Activated CD4-positive, alpha-beta memory T cell treated with anti-CD3 and anti-CD28 coated beads for 36 hours (primary cell): ENCODE measurements at regions not wholly inside any gene's neighbourhood (a gene's known extent, or its start where the extent isn't known, plus 50 kb on each side); places are given as distances from the start of the nearest gene placed in this dataset.

ENCODE experiments used
- CTCF ChIA-PET: fragments of 350-600 bp; sonication (Branson Sonifier 250); formaldehyde crosslinking; loops from one replicate; lab custom pipeline; 2021; ENCODE audit warnings: antibody characterized with exemption, inconsistent platforms; lab: Charles Lee
- POLR2A ChIA-PET: fragments of 350-600 bp; sonication (Branson Sonifier 250); formaldehyde crosslinking; loops from one replicate; lab custom pipeline; 2021; ENCODE audit warnings: antibody characterized with exemption; lab: Charles Lee
- DNase-seq: peaks from one replicate; pipeline ENCODE4 v3.0.0-alpha.2; 2020
- H3K27ac Mint-ChIP-seq: one replicate; pipeline ENCODE4 v1.8.0; 2021; ENCODE audit warnings: mixed read lengths
- H3K27me3 Mint-ChIP-seq: one replicate; pipeline ENCODE4 v1.8.0; 2021; ENCODE audit warnings: mixed read lengths
- H3K36me3 Mint-ChIP-seq: one replicate; pipeline ENCODE4 v1.8.0; 2021; ENCODE audit warnings: mixed read lengths
- H3K4me1 Mint-ChIP-seq: one replicate; pipeline ENCODE4 v1.8.0; 2021; ENCODE audit warnings: low read depth, mixed read lengths
- H3K4me3 Mint-ChIP-seq: one replicate; pipeline ENCODE4 v1.8.0; 2021; ENCODE audit warnings: mild to moderate bottlenecking, mixed read lengths
- H3K9me3 Mint-ChIP-seq: one replicate; pipeline ENCODE4 v1.8.0; 2021; ENCODE audit warnings: mixed read lengths
- intact Hi-C: fragments of 100-400 bp; cut with micrococcal nuclease; formaldehyde crosslinking; loops from one replicate; pipeline ENCODE4 v1.15.1; 2023

DNA sequence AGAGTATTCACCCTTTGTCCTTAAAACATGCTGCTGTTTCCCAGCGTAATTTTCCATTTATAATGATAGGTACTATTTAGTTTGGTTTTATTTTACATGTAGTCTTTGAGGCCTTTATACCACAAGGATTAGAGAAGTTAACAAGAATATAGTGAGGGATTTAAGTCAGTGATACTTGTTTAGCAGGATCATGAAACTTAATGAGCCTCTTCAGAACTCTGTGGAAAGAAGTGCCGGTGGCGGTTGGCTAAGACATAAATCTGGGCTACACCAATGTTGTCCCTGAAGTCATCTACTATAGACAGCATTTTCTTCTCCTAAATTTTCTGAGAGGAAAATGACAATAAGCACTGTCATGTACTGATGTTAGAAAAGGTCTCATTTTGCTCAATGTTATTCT, 1226.0 kb upstream of the SEL1L start:
- DNase-seq = no peak
- no peaks in the 10 kb centered on the region for H3K27me3 Mint-ChIP-seq
- H3K36me3 Mint-ChIP-seq = no peaks in the 10 kb centered on the region
- peaks cover 25% of the 10 kb centered on the region for H3K9me3 Mint-ChIP-seq
- H3K27ac Mint-ChIP-seq = no peak overlapping the region
- H3K4me3 Mint-ChIP-seq = no peak overlapping the region
- ChIA-PET CTCF (no interaction called here), POLR2A (no interaction called here)
- no peaks in the 10 kb centered on the region for H3K4me1 Mint-ChIP-seq
- intact Hi-C loops = no loop called here

DNA sequence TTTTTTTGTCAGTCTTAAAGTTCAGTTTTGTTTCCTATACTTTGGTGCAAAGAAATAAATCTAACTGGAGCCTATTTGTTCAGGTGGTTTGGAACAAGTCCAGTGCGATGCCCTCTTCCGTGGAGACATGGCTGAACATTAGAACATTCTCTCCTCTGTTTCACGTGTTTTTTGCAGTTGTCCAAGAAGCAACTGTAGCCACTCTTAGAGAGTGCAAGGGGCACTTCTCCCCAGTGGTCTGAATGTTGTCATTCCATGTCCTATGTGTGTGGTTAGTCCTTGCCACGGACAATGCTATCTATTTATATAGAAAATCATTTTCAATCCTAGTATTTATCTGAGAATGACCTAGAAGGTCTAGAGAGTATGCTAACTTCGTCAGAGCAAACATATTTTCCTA, 1232.5 kb upstream of the SEL1L start:
- Mint-ChIP-seq H3K9me3 (peaks cover 13% of the 10 kb centered on the region), H3K27me3 (no peaks in the 10 kb centered on the region), H3K36me3 (no peaks in the 10 kb centered on the region), H3K4me1 (no peaks in the 10 kb centered on the region), H3K4me3 (no peak overlapping the region), H3K27ac (no peak overlapping the region)
- intact Hi-C loops = no loop called here
- ChIA-PET CTCF (no interaction called here), POLR2A (no interaction called here)
- no peak for DNase-seq

GRCh38 chr14:82766996-82767395, 1233.3 kb upstream of the SEL1L start:
- H3K4me3 Mint-ChIP-seq = no peak overlapping the region
- H3K4me1 Mint-ChIP-seq = no peaks in the 10 kb centered on the region
- H3K27me3 Mint-ChIP-seq = no peaks in the 10 kb centered on the region
- no peak for DNase-seq
- no peaks in the 10 kb centered on the region for H3K36me3 Mint-ChIP-seq
- H3K9me3 Mint-ChIP-seq = peaks cover 13% of the 10 kb centered on the region
- H3K27ac Mint-ChIP-seq = no peak overlapping the region
- CTCF ChIA-PET = no interaction called here
- intact Hi-C loops = no loop called here
- POLR2A ChIA-PET = no interaction called here

- no peaks in the 10 kb centered on the region for H3K36me3 Mint-ChIP-seq
- no peaks in the 10 kb centered on the region for H3K27me3 Mint-ChIP-seq
- ChIA-PET CTCF (no interaction called here), POLR2A (no interaction called here)
- H3K9me3 Mint-ChIP-seq = peaks cover 12% of the 10 kb centered on the region
- H3K27ac Mint-ChIP-seq = no peak overlapping the region
- DNase-seq = no peak
- H3K4me1 Mint-ChIP-seq = no peaks in the 10 kb centered on the region
- no peak overlapping the region for H3K4me3 Mint-ChIP-seq
- intact Hi-C loops = no loop called here
These were observed 1243.3 kb upstream of the SEL1L start for GRCh38 chr14:82776958-82777357.

DNA sequence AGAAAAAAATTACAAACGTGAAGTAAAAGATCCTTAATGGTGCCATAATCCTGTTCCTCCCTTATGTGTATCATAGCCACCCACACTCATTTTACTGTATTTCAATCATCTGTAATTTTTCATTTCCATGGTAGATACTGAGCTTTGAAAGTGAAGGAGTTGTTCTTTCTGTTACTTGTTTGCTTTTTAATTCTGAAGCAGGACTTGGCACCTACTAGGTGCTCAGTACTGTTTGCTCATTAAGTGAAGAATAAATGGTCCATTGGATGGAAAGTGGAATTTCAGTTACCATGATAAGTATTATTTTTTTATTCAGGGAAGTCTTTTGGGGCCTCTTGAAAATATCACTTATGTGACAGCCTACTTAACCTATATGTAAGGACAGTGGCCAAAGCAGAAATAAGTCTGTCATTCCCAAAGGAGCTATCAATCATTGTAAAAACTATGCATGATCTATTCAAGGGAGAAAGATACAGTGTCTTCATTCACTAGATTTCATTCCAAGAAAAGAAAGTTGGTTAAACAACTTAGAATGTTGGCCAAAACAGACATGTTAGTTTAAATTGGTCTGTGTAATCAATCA, 1244.4 kb upstream of the SEL1L start:
- Mint-ChIP-seq H3K27ac (no peak overlapping the region), H3K4me1 (no peaks in the 10 kb centered on the region), H3K9me3 (peaks cover 12% of the 10 kb centered on the region), H3K4me3 (no peak overlapping the region), H3K27me3 (no peaks in the 10 kb centered on the region), H3K36me3 (no peaks in the 10 kb centered on the region)
- intact Hi-C loops = no loop called here
- no peak for DNase-seq
- POLR2A ChIA-PET = no interaction called here
- CTCF ChIA-PET = no interaction called here

DNA sequence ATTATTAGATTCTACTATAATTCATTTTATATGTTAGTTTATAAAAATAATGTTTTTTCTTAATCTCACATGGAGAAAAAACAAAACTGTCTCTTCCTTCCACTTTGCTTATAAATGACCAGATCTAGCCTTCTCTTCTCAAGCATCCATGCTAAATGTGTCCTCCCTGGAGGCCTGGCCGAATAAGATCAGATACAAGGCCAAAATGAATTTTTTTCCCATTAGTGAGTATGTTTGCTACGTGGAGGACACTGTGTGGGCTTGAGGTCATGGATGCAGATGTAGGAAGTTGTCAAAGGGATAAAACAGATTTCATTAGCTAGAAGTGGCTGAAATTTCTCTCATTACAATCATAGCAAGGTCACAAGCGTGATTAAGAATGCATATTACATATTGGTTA, 1244.9 kb upstream of the SEL1L start:
- ChIA-PET POLR2A (no interaction called here), CTCF (no interaction called here)
- Mint-ChIP-seq H3K4me3 (no peak overlapping the region), H3K27ac (no peak overlapping the region), H3K27me3 (no peaks in the 10 kb centered on the region), H3K4me1 (no peaks in the 10 kb centered on the region), H3K36me3 (no peaks in the 10 kb centered on the region), H3K9me3 (peaks cover 10% of the 10 kb centered on the region)
- intact Hi-C loops = no loop called here
- no peak for DNase-seq

DNA sequence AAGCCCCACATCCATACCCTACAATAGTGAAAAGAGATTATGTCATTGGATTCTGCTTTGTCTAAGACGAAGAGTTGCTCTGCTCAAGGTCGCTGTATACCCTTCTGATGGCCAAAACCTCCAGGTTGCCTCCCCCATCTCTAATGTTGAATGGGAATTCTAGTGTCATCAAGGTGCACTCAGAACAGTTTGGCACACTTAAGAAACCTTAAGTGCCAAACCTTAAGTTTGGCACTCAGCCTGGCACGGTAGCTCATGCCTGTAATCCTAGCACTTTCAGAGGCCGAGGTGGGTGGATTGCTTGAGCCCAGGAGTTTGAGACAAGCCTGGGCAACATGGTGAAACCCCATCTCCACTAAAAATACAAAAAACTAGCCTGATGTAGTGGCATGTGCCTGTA, 1245.6 kb upstream of the SEL1L start:
- POLR2A ChIA-PET = no interaction called here
- Mint-ChIP-seq H3K4me3 (no peak overlapping the region), H3K27ac (no peak overlapping the region), H3K36me3 (no peaks in the 10 kb centered on the region), H3K27me3 (no peaks in the 10 kb centered on the region), H3K4me1 (no peaks in the 10 kb centered on the region), H3K9me3 (peaks cover 9% of the 10 kb centered on the region)
- DNase-seq = no peak
- CTCF ChIA-PET = no interaction called here
- intact Hi-C loops = no loop called here

GRCh38 chr14:82785756-82786482, 1252.3 kb upstream of the SEL1L start:
- ChIA-PET CTCF (no interaction called here), POLR2A (no interaction called here)
- Mint-ChIP-seq H3K4me1 (no peaks in the 10 kb centered on the region), H3K36me3 (no peaks in the 10 kb centered on the region), H3K27ac (no peak overlapping the region), H3K27me3 (no peaks in the 10 kb centered on the region), H3K9me3 (peaks cover 6% of the 10 kb centered on the region), H3K4me3 (no peak overlapping the region)
- DNase-seq = no peak
- intact Hi-C loops = no loop called here

- no peak for DNase-seq
- H3K27me3 Mint-ChIP-seq = no peaks in the 10 kb centered on the region
- ChIA-PET CTCF (no interaction called here), POLR2A (no interaction called here)
- no peak overlapping the region for H3K4me3 Mint-ChIP-seq
- no peaks in the 10 kb centered on the region for H3K4me1 Mint-ChIP-seq
- intact Hi-C loops = no loop called here
- no peaks in the 10 kb centered on the region for H3K36me3 Mint-ChIP-seq
- H3K27ac Mint-ChIP-seq = no peak overlapping the region
- H3K9me3 Mint-ChIP-seq = peaks cover 2% of the 10 kb centered on the region
These were observed 1252.8 kb upstream of the SEL1L start for GRCh38 chr14:82786483-82786880.

DNA sequence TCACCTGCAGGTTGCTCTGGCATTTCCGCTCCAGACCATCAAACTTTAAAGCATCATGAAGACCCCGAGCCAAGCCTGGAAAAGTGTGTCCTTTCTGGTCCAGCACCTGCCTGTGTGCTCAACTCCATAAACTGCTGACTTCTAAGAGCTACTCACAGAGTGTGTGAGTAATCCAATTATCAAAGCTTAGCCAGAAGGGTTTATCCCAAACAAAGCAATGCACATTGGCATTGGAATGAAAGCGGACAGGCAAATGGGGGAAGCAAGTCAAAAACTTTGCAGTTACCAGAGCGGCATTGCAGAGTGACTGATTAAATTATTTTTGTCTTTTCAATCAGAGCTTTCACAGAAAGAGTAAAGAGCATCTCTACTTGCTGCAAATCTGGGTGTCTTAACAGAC, 1262.4 kb upstream of the SEL1L start:
- CTCF ChIA-PET = no interaction called here

GRCh38 chr14:82798276-82798675, 1264.6 kb upstream of the SEL1L start:
- H3K27me3 Mint-ChIP-seq = no peaks in the 10 kb centered on the region
- no peak overlapping the region for H3K4me3 Mint-ChIP-seq
- no peaks in the 10 kb centered on the region for H3K36me3 Mint-ChIP-seq
- H3K27ac Mint-ChIP-seq = no peak overlapping the region
- no peaks in the 10 kb centered on the region for H3K4me1 Mint-ChIP-seq
- DNase-seq = no peak
- peaks cover 4% of the 10 kb centered on the region for H3K9me3 Mint-ChIP-seq
- CTCF ChIA-PET = no interaction called here
- POLR2A ChIA-PET = interaction anchor here (0.6 kb wide), 1 partner anchor 869 kb away, joined by 3 read pairs; no protein-coding TSS in a partner anchor
- intact Hi-C loops = no loop called here

More for the DNA sequence above, 1262.4 kb upstream of the SEL1L start:
- Mint-ChIP-seq H3K9me3 (peaks cover 4% of the 10 kb centered on the region), H3K4me3 (no peak overlapping the region), H3K4me1 (no peaks in the 10 kb centered on the region), H3K27ac (no peak overlapping the region), H3K36me3 (no peaks in the 10 kb centered on the region), H3K27me3 (no peaks in the 10 kb centered on the region)
- POLR2A ChIA-PET = no interaction called here
- intact Hi-C loops = no loop called here
- DNase-seq = no peak

DNA sequence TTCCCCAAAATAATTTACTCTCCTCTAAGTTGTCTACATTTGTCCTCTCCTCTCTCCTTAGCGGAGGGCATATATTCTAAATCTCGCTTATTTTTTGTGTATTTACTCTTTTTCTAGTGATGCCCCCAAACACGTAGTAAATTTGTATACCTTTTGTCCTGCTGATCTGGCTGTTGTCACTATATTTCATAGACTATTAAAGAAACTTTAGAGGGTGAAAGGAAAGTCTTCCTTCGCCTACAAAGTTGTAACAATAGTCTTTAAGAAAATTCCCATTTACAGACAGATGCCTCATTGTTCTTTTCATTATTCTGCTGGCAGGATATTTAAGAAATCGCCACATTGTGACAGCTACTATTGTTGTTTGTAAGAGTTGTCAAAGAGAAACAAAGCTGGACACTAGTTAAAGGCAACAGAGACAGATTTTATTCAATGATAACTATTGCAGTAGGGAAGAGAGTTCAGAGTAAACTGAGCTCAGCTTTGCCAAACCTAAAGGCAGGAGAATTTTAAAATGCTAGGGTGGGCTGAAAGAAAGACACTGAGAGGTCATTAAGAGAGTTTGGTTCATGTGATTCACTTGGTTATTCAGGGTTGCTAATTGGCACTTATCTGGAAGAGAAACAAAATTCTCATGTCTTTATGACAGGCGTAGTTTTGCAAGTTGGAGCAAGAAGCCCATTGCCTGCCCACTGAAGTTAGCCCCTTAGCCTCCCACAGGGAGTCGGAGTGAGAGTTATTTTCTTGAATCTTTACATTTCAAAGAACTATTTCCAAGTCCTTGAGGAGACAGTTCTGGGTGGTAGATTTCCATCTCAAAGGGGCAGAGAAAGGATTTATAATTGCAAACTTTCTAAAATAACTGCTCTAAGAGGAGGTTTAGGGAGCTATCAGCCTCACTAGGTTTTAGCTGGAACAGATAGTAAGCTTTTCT, 1272.5 kb upstream of the SEL1L start:
- Mint-ChIP-seq H3K36me3 (no peaks in the 10 kb centered on the region), H3K4me1 (no peaks in the 10 kb centered on the region), H3K4me3 (no peak overlapping the region), H3K27me3 (no peaks in the 10 kb centered on the region), H3K27ac (no peak overlapping the region), H3K9me3 (peaks cover 14% of the 10 kb centered on the region)
- ChIA-PET CTCF (no interaction called here), POLR2A (no interaction called here)
- no peak for DNase-seq
- intact Hi-C loops = no loop called here
